ENCODE measurements at regions not wholly inside any gene's neighbourhood (a gene's known extent, or its start where the extent isn't known, plus 50 kb on each side); places are given as distances from the start of the nearest gene placed in this dataset.

- Mint-ChIP-seq H3K27me3 (peaks cover 12% of the 10 kb centered on the region), H3K4me1 (no peaks in the 10 kb centered on the region), H3K36me3 (ENCODE audit: low read depth) (no peaks in the 10 kb centered on the region), H3K4me3 (no peak overlapping the region), H3K9me3 (no peaks in the 10 kb centered on the region), H3K27ac (no peak overlapping the region)
- DNase-seq = no peak
- POLR2A ChIA-PET = no interaction called here
- CTCF ChIA-PET = interaction anchor here (0.8 kb wide), 1 partner anchor 272 kb away, joined by 3 read pairs; no protein-coding TSS in a partner anchor
Measured at GRCh38 chr3:40828741-40829415, 304.1 kb downstream of the ZNF621 start.

- ChIA-PET CTCF (interaction anchor here (0.8 kb wide), 1 partner anchor 273 kb away, joined by 3 read pairs; no protein-coding TSS in a partner anchor), POLR2A (no interaction called here)
- H3K36me3 Mint-ChIP-seq (ENCODE audit: low read depth) = no peaks in the 10 kb centered on the region
- DNase-seq = no peak
- H3K4me1 Mint-ChIP-seq = no peaks in the 10 kb centered on the region
- H3K9me3 Mint-ChIP-seq = no peaks in the 10 kb centered on the region
- H3K4me3 Mint-ChIP-seq = no peak overlapping the region
- no peak overlapping the region for H3K27ac Mint-ChIP-seq
- peaks cover 12% of the 10 kb centered on the region for H3K27me3 Mint-ChIP-seq
Measured at GRCh38 chr3:40829876-40830275, 305.1 kb downstream of the ZNF621 start.

GRCh38 chr3:40837300-40837699 lies 312.5 kb downstream of the ZNF621 start:
- Mint-ChIP-seq H3K27me3 (peaks cover 5% of the 10 kb centered on the region), H3K27ac (no peak overlapping the region), H3K4me1 (no peaks in the 10 kb centered on the region), H3K9me3 (no peaks in the 10 kb centered on the region), H3K36me3 (ENCODE audit: low read depth) (no peaks in the 10 kb centered on the region), H3K4me3 (no peak overlapping the region)
- DNase-seq = no peak
- POLR2A ChIA-PET = no interaction called here
- CTCF ChIA-PET = interaction anchor here (1.3 kb wide), 1 partner anchor 35 kb away, joined by 4 read pairs; no protein-coding TSS in a partner anchor

GRCh38 chr3:40841131-40841530 lies 316.4 kb downstream of the ZNF621 start:
- no peaks in the 10 kb centered on the region for H3K36me3 Mint-ChIP-seq (ENCODE audit: low read depth)
- CTCF ChIA-PET = no interaction called here
- no peaks in the 10 kb centered on the region for H3K27me3 Mint-ChIP-seq

GRCh38 chr3:40841570-40842109 lies 316.9 kb downstream of the ZNF621 start:
- H3K27ac Mint-ChIP-seq = no peak overlapping the region
- no peaks in the 10 kb centered on the region for H3K9me3 Mint-ChIP-seq
- peaks cover 5% of the 10 kb centered on the region for H3K27me3 Mint-ChIP-seq
- no peak for DNase-seq
- POLR2A ChIA-PET = no interaction called here
- H3K4me3 Mint-ChIP-seq = no peak overlapping the region
- no peaks in the 10 kb centered on the region for H3K36me3 Mint-ChIP-seq (ENCODE audit: low read depth)
- CTCF ChIA-PET = no interaction called here
- no peaks in the 10 kb centered on the region for H3K4me1 Mint-ChIP-seq

More at GRCh38 chr3:40841131-40841530, 316.4 kb downstream of the ZNF621 start:
- Mint-ChIP-seq H3K4me1 (no peaks in the 10 kb centered on the region), H3K4me3 (no peak overlapping the region), H3K27ac (no peak overlapping the region), H3K9me3 (no peaks in the 10 kb centered on the region)
- POLR2A ChIA-PET = no interaction called here
- no peak for DNase-seq

- DNase-seq = no peak
- no peak overlapping the region for H3K4me3 Mint-ChIP-seq
- H3K36me3 Mint-ChIP-seq (ENCODE audit: low read depth) = no peaks in the 10 kb centered on the region
- POLR2A ChIA-PET = no interaction called here
- H3K27me3 Mint-ChIP-seq = peaks cover 5% of the 10 kb centered on the region
- H3K9me3 Mint-ChIP-seq = no peaks in the 10 kb centered on the region
- no peak overlapping the region for H3K27ac Mint-ChIP-seq
- CTCF ChIA-PET = no interaction called here
- H3K4me1 Mint-ChIP-seq = no peaks in the 10 kb centered on the region
Measured at GRCh38 chr3:40842714-40843113, 318.0 kb downstream of the ZNF621 start.

- no peak for DNase-seq
- ChIA-PET POLR2A (no interaction called here), CTCF (interaction anchor here (0.6 kb wide), 1 partner anchor 23 kb away, joined by 3 read pairs; no protein-coding TSS in a partner anchor)
- no peak overlapping the region for H3K4me3 Mint-ChIP-seq
- H3K36me3 Mint-ChIP-seq (ENCODE audit: low read depth) = no peaks in the 10 kb centered on the region
- H3K9me3 Mint-ChIP-seq = no peaks in the 10 kb centered on the region
- no peaks in the 10 kb centered on the region for H3K4me1 Mint-ChIP-seq
- peaks cover 5% of the 10 kb centered on the region for H3K27me3 Mint-ChIP-seq
- no peak overlapping the region for H3K27ac Mint-ChIP-seq
Measured at GRCh38 chr3:40843208-40843624, 318.5 kb downstream of the ZNF621 start.

- POLR2A ChIA-PET = no interaction called here
- no peaks in the 10 kb centered on the region for H3K36me3 Mint-ChIP-seq (ENCODE audit: low read depth)
- no peaks in the 10 kb centered on the region for H3K4me1 Mint-ChIP-seq
- no peak for DNase-seq
- no peak overlapping the region for H3K4me3 Mint-ChIP-seq
- CTCF ChIA-PET = interaction anchor here (0.6 kb wide), 1 partner anchor 24 kb away, joined by 3 read pairs; no protein-coding TSS in a partner anchor
- peaks cover 5% of the 10 kb centered on the region for H3K27me3 Mint-ChIP-seq
- no peaks in the 10 kb centered on the region for H3K9me3 Mint-ChIP-seq
- no peak overlapping the region for H3K27ac Mint-ChIP-seq
Measured at GRCh38 chr3:40843851-40844548, 319.2 kb downstream of the ZNF621 start.

- DNase-seq = no peak
- no peaks in the 10 kb centered on the region for H3K9me3 Mint-ChIP-seq
- no peaks in the 10 kb centered on the region for H3K36me3 Mint-ChIP-seq (ENCODE audit: low read depth)
- no peaks in the 10 kb centered on the region for H3K4me1 Mint-ChIP-seq
- CTCF ChIA-PET = no interaction called here
- H3K27me3 Mint-ChIP-seq = peaks cover 5% of the 10 kb centered on the region
- H3K27ac Mint-ChIP-seq = no peak overlapping the region
- POLR2A ChIA-PET = no interaction called here
- H3K4me3 Mint-ChIP-seq = no peak overlapping the region
Measured at GRCh38 chr3:40844896-40845295, 320.1 kb downstream of the ZNF621 start.

GRCh38 chr3:40845447-40845846 lies 320.7 kb downstream of the ZNF621 start:
- ChIA-PET CTCF (no interaction called here), POLR2A (no interaction called here)
- Mint-ChIP-seq H3K27ac (no peak overlapping the region), H3K9me3 (no peaks in the 10 kb centered on the region), H3K27me3 (peaks cover 5% of the 10 kb centered on the region), H3K4me1 (no peaks in the 10 kb centered on the region), H3K4me3 (no peak overlapping the region), H3K36me3 (ENCODE audit: low read depth) (no peaks in the 10 kb centered on the region)
- no peak for DNase-seq

GRCh38 chr3:40845916-40846315 lies 321.2 kb downstream of the ZNF621 start:
- ChIA-PET POLR2A (no interaction called here), CTCF (no interaction called here)
- no peak for DNase-seq
- Mint-ChIP-seq H3K4me3 (no peak overlapping the region), H3K4me1 (no peaks in the 10 kb centered on the region), H3K27me3 (peaks cover 5% of the 10 kb centered on the region), H3K9me3 (no peaks in the 10 kb centered on the region), H3K36me3 (ENCODE audit: low read depth) (no peaks in the 10 kb centered on the region), H3K27ac (no peak overlapping the region)

GRCh38 chr3:40846451-40846850 lies 321.7 kb downstream of the ZNF621 start:
- POLR2A ChIA-PET = no interaction called here
- Mint-ChIP-seq H3K27me3 (peaks cover 5% of the 10 kb centered on the region), H3K27ac (no peak overlapping the region), H3K4me3 (no peak overlapping the region), H3K4me1 (no peaks in the 10 kb centered on the region), H3K36me3 (ENCODE audit: low read depth) (no peaks in the 10 kb centered on the region), H3K9me3 (no peaks in the 10 kb centered on the region)
- DNase-seq = no peak
- CTCF ChIA-PET = interaction anchor here (1.2 kb wide), 1 partner anchor 20 kb away, joined by 3 read pairs; no protein-coding TSS in a partner anchor

GRCh38 chr3:40847551-40847992 lies 322.8 kb downstream of the ZNF621 start:
- no peak overlapping the region for H3K27ac Mint-ChIP-seq
- H3K4me1 Mint-ChIP-seq = no peaks in the 10 kb centered on the region
- H3K27me3 Mint-ChIP-seq = peaks cover 5% of the 10 kb centered on the region
- no peak for DNase-seq
- no peaks in the 10 kb centered on the region for H3K36me3 Mint-ChIP-seq (ENCODE audit: low read depth)
- H3K9me3 Mint-ChIP-seq = no peaks in the 10 kb centered on the region
- ChIA-PET POLR2A (no interaction called here), CTCF (interaction anchor here (1.2 kb wide), 1 partner anchor 19 kb away, joined by 3 read pairs; no protein-coding TSS in a partner anchor)
- no peak overlapping the region for H3K4me3 Mint-ChIP-seq
